GM19467 (cell line): ENCODE measurements at regions not wholly inside any gene's neighbourhood (a gene's known extent, or its start where the extent isn't known, plus 50 kb on each side); places are given as distances from the start of the nearest gene placed in this dataset.

Experiments
- ATAC-seq: cut with Tn5 transposase; IDR thresholded peaks from one replicate; pipeline ENCODE4 v1.9.1; 2021; ENCODE audit warnings: mild to moderate bottlenecking, moderate library complexity; ENCODE audit not compliant: unreplicated experiment

DNA sequence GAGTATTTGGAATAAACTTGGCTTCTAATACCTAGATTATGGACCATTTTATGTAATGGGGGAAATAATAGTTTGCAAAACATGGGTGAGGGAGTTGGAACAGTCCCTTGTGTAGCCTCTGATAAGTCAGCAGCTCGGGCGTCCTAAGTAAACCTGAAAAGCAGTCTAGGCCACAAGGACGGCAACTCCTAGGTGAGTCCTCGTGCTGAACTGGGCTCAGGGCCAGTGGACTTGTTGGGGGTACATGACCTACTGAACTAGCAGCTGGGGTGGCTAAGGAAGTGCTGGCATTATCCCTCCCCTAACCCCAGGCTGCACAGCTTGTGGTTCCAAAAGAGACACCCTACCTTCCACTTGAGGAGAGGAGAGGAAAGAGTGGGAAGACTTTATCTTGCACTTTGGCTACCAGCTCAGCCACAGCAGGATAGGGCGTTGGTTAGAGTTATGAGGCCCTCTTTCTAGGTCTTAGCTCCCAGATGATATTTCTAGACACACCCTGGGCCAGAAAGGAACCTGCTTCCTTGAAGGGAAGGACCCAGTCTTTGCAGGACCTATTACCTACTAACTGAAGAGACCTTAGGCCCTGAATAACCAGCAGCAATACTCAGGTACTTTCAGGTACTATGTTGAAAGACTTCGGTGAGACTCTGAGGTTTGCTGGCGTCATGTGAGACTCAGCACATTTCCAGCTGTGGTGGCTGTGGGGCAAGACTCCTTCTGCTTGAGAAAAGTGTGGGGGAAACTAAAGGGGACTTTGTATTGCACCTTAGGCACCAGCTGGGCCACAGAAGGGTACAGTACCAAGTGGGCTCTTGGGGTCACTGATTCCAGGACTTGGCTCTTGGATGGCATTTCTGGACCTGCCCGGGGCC, 71.0 kb downstream of the AQP4 start:
- ATAC-seq = no peak

DNA sequence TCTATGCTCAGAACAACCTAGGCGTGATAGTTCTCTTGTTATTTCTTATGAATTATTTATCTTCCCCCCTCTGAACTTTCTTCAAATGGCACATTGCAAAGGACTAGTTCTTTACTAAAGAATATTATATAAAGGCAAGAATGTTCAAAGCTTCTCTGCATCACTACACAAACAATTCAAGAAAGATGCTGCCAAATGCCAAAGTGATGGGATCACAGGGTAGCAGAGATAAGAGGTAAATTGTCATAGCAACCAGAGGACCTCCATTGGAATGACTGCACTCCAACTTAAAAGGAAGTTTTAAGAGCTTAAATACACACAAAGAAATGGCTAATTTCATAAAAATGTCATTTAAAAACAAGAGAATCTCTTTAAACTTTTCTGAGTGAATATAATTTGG, 72.8 kb downstream of the AQP4 start:
- ATAC-seq = no peak

DNA sequence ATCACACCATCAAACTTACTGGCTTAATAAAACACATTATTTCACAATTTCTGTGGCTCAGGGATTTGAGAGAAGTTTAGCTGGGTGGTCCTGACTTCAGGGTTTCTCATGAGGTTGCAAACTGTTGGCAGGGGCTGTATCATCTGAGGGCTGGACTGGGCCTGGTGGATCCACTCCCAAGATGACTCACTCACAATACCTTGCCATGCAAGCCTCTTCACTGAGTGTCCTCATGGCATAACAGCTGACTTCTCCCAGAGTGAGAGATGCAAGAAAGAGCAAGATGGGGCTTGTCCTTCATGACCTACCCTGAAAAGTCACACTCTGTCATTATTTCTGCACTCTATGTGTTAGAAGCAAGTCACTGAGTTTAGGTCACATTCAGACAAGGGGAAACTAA, 73.8 kb downstream of the AQP4 start:
- no peak for ATAC-seq

DNA sequence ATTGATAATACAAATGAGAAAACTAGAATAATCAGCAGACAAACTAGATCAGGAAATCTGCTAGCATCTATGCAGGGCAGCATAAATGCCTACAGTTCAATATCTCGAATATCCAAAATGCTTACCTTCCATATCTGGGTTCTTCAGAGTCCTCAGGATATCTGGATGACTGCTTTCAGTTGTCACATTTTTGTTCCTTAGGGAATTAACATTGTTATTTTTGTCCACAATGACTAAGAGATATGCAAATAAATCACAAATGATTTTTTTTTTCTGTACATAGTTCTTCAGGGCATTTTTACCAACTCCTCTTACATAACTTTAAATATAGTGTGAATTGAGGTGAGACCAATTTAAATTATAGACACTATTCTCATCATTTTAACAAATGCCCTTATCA, 80.9 kb downstream of the AQP4 start:
- ATAC-seq = no peak

DNA sequence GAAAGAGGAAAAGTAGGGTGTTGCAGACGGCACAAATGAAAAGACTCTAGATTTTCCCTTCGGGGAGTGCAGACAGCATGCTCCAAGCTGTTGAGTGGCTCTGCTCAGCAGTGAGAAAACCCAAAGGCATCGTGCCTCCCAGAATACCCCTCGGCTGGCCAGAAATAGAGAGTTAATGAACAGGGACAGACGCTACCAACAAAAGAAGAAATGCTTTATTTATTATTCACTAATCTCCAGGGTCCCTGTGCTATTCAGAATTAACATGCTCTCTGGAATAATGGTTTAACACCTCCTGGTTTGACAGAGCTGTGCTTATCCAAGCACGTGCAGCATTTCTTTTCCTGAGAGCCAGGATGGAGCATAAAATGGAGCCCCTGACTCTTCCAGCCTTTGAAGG, 82.3 kb downstream of the AQP4 start:
- ATAC-seq = no peak

DNA sequence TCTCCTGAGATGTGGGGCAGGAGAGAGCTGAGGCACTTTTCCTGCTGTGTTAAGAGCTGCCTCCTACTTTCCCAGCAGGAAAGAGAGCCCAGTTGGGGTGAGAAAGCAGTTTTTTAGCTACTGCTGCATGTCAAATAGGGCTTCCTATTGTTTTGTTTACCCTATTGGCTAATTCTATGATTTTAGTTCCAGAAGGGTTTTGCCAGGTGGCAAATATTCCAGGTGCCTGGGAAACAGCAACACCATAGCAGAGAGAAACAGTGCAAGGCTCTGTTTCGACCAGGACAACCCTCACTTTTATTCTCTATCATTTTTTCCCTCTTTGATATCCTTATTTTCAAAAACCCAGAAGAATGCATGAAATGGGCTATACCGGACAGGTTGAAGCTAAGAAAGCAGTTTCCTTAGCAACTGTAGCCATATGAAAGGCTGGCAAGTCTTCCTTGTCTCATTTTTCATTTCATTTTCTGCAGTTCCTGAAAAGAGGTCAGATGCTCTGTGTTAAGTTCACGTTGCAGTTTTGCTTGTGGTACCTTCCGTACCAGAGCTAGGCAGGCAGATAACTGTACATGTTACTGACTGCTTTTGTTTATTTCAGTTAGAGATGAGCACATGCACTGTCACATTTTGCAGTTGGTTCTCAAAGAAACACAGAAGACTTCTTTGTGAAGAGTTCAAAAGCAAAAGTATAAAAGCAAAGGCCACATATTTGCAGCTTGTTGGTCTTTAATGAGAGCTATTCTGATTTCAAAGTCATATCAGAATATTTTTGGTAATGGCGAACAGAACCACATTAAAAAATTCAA, 84.8 kb downstream of the AQP4 start:
- no peak for ATAC-seq

DNA sequence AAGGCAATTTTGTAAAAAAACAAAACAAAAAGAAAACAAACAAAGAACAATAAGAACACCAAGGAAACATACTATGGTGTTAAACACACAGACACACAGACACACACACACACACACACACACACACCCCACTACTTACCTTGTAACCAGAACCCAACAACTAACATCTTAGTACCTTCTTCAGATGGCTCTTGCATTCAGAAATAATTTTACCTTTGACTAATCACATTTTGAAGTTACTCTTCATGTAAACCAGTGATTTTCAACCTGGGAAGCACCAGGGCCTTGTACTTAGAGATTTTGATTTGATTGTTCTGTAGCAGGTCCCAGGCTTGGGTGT, 87.5 kb downstream of the AQP4 start:
- no peak for ATAC-seq

DNA sequence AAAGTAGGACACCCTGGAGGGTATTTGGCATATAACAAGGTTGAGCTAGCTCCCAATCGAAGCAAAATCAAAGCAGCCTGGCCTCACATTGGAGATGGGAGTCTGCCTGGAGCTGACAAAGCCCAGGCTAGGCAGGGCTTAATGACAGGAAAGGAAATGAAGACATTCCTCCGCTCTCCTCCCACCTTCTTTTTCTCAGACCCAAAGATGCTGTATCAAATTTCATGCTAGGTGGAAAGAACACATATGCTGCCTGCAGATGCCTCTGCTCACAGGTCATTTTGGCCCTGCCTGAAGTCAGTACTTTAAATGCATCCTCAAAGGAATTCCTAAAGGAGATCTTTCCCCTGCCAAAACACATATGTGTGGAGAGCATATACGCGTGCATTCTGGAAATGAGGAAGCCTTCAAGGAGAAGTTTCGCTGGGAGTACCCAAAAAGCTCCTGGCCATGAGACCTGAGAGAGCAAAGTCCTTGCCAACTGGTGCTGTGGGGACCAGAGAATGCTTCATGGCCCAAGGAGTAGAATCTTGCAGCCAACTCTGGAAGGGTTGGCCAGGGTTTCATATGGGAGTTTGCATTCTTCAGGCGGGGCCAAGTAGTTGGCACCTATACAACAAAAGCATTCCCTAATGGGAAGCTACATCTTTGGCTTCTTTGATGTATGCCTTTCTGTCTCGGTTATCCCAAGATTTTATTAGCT, 88.0 kb downstream of the AQP4 start:
- no peak for ATAC-seq

DNA sequence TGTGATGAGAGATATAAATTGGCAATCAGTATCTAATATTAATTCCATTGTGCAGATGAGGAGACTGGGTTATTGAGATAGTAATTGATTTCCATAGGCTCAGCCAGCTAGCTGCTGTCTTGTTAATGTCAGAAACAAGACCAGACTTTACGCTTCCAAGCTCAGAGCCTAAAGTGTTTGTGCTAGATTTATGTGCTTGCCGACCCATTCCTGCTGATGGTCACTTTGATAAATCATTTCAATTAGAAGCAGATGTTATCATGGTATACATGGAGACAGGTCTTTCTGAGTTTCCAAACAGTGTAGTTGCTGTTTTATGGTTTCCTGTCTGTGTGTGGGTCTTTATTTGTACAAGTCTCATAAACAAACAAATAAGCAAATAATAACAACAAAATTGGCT, 92.8 kb downstream of the AQP4 start:
- no peak for ATAC-seq

DNA sequence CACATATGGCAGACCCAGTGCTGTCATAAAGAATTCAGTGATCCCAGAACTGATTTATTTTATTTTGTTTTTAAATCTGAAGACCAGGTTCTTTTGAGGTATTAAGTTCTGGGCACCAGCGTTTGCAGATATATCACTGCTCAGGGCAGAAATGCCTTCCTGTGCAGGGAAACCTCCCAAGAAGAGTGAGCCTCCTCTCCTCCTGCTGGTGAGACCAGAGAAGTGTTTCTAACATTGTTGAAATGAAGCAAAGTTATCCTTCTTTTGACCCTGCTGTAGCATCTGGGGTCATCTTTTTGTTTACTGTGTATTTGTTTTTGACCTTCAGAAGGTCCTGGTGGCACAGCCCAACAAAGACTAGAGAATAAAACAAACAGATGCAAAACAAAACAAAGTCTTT, 94.0 kb downstream of the AQP4 start:
- ATAC-seq = no peak

DNA sequence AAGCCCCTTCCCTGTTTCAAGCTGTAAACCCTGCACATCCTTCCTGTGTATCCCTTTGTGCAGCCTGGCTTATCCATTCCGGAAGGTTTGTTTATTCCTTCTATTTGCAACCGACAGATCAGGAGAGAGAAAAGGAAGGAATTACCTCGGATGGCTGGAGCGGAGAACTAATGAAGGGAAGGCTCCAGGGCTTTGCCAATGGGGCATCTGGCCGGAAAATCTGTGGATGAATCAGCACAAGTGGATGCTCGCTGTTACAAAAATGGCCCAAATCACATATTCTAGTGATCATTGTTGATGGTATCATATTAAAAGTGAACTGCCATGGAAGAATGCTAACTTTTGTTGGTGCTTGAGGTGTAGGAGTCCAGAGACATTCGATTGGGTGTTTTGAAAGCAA, 97.1 kb downstream of the AQP4 start:
- ATAC-seq = no peak

DNA sequence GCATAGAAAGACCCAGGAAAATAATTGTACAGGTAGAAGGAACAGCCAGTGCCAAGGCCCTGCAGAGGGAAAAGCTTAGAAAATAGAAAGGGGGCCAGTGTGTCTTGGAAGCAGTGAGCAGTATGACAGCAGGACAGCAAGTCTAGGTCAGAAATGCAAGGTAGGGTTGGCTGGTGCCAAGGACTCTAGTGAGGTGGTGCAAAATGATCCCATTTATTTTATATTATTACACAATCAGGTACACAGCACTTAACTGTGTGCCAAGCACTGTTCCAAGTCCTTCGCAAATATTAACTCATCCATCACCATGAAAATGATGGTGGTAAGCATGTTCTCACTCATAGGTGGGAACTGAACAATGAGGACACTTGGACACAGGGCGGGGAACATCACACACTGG, 100.0 kb downstream of the AQP4 start:
- ATAC-seq = no peak

DNA sequence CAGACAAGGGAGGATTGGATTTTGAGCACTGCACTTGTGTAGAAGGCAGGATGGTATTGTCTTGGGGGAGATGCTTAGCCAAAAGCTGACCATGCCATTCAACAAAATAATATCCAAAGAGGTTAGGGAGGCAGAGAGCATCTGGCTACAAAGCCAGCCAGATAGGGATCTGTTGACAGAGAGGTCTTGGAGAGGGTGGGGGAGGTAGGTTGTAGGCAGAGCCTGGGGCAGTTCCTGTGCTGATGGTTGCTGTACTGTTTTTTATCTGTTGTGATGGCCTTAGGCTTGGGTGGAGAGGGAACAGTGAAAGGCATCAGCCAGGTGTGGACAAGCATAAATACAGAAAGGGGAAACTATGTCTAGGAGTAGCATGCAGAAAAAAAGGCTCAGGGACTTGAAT, 100.9 kb downstream of the AQP4 start:
- ATAC-seq = no peak

DNA sequence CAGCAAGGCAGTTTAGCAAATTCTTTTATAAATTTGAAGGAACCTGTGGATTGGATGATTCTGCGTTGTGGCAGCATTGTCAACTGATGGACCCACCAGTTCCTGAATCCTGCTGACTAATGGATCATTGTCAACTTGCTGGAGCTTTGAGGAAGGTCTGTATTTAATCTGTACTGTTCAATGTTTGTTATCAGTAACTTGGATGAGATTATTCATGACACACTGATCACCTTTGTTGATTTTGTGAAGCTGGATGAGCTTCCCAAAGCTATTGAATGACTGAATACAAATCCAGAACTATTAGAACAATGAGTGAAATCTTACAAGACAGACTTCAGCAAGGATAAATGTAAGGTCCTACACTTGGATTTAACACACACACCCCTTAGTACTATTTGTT, 101.3 kb downstream of the AQP4 start:
- no peak for ATAC-seq

DNA sequence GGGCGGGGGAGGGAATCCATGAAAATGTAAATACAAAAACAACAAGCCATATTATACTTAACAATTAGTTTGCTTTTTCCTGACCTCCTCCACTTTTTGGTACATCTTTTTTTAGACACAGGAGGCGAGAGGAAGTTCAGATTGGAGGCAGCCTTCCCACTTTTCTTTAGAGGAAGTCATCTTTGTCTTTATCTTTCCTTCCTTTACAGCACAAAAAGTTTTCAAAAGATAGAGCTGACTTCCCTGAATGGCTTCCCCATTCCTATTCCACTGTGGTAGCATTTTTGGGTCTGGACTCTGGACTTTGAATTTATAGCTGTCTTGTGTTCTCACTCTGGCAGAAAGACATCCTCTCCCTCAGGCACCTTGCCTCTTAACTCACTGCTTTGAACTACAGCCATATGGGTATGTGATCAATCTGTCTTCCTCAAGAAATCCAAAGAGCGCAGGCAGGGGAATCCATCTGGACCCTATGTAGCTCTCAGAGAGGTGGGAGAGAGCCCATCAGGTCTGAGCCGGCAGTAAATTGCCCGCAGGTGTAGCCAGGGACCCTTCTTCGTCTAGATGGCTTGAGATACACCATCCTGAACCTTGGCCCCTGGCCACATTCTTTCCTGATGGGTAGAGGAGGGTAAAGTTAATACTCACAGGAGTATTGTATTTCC, 101.9 kb downstream of the AQP4 start:
- no peak for ATAC-seq

DNA sequence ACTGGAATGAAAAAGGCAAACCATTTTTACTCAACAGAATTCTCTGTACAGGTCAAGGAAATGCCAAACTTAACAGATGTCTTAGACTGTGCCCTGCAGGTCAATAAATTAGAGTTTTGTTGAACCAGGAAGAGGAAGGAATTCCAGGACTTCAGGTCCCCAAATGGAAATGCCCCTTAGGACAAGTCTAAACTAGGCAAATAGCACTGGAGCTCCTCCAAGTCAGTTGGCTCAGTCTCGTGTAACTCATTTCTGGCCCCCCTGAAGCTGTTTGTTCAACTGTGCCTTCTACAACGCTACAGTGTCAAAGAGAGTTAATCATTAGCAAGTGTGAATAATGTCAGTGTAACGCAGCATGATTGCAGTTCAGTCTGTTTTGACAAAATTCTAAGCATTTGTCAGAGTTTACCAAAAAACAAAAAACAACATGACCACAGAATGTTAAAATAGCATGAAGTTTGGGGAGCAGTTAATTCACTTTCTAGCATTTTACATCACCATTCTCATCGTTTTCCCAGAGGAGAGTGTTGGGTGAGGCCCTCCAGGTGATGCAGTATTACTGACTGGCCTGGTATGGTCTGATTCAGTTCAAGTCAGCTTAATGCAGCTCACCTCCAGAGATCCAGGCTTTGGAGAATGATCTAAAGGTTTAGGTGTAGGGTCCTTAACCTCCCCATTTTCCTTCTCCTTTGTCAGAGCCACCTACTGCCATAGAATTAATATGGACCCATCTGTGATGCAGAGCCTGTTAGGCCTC, 108.1 kb downstream of the AQP4 start:
- ATAC-seq = no peak

DNA sequence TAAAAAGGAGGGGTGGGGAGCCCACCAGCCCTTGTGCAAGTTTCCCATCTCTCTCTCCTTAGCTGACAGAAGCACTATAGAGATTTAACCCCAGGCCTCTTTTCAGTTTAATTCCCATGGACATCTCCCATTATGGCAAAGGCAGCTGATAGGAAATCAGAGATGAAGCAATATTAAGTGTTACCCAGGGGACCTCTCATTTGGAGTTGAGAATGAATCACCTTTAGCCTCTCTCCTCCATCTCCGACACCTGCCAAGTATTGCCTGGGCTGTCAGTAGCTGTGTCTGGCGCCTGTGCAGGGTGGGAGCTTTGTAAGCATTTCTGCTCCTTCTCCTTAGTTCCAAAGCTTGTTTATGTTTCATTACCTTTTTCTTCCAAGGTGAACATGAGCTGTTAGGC, 109.0 kb downstream of the AQP4 start:
- no peak for ATAC-seq

DNA sequence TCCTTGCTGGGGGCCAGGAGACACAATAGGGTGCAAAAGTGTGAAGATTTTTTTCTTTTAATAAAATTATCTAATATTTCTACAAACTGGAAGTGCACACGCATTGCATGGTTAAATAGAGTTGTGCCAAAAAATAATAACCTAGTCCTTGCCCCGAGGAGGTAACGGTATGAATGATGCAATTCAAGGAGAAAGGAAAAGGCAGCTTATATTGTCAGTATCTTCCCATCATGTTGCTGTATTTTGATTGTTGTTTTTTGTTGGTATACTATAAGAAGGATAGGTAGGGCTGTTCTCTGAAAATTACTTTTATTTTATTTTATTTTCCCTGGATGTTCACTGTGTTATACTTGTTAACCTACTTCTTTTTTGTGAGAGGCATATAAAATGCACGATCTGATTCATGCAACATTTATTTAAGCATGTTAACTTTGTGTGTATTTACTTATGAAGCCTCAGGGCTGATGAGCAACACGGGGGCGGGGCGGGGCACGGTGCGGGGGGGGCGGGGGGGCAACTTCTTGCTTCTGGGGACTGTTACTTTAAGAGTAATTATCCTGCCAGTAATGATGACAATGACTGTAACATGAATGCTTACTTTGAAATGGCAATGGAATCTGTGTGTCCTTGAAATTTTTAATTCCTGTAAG, 118.6 kb downstream of the AQP4 start:
- ATAC-seq = no peak

DNA sequence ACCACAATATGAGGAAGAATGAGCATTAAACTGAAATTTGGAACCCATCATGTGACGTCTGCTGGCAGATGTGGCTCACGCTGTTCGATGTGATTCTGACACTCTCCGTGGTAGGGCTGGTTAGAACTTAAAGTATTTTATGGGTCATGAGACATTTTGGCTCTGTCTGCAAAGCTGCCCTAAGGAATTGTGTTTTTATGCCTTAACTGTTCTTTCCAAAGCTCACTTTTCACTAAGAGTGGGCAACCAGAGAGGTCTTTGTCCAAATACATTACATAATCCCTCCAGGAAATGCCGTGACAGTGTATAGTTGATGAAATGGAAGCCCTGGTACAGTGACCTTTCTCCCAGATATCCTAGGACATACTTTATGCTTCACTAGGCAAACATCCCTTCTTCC, 119.1 kb downstream of the AQP4 start:
- ATAC-seq = no peak
